ENCODE measurements at regions not wholly inside any gene's neighbourhood (a gene's known extent, or its start where the extent isn't known, plus 50 kb on each side); places are given as distances from the start of the nearest gene placed in this dataset.

DNA sequence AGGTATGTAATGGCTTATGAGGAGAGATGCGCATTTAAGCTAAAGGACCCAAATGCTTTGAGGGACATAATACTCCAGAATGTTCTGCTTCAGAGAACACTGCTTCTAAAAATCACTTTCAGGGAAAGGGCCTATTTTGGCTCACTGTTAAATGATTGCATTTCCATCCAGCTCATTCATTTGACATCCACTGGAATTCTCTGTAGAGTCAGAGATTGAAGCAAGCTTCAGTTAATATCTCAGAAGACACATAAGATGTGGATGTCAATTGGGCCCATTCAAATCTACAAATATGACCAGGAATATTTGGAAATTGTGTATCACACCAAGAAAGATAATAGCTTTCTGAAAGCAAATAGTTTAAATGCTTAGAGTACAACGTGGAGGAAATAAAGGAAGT, 209.9 kb upstream of the VSTM2A start:
- Histone ChIP-seq H3K27ac (ENCODE audit: low read depth, low read length) (no peak overlapping the region), H3K79me2 (ENCODE audit: insufficient read depth, low read length) (no peaks in the 10 kb centered on the region), H3K4me2 (ENCODE audit: low read length) (no peak overlapping the region), H3K4me3 (replicated peaks in 1 of 2; ENCODE audit: low read depth in 1 of 2, low read length in 2 of 2) (no peak overlapping the region), H3K27me3 (ENCODE audit: insufficient read depth, low read length) (no peaks in the 10 kb centered on the region), H4K20me1 (ENCODE audit: insufficient read depth) (no peaks in the 10 kb centered on the region), H3K36me3 (ENCODE audit: control insufficient read depth in 1 of 2, insufficient read depth in 2 of 2, low read length in 2 of 2) (no peaks in the 10 kb centered on the region), H2AFZ (ENCODE audit: low read depth, low read length, poor library complexity, severe bottlenecking) (no peak overlapping the region), H3K9me2 (ENCODE audit: insufficient read depth) (no peaks in the 10 kb centered on the region), H3K9ac (ENCODE audit: low read length) (no peak overlapping the region), H3K9me3 (ENCODE audit: control insufficient read depth in 1 of 2, insufficient read depth in 1 of 2, low read depth in 1 of 2, low read length in 2 of 2) (peaks cover 0 to 3% of the 10 kb centered on the region in 2 experiments; a peak in 2 of 4 replicates), H3K4me1 (ENCODE audit: control insufficient read depth in 1 of 2, insufficient read depth in 2 of 2, low read length in 2 of 2) (no peaks in the 10 kb centered on the region)
- no peak for TF ChIP-seq FOSL1 (IDR thresholded peaks at IDR 0.05; ENCODE audit: low read depth)
- no peak for TF ChIP-seq EZH2phosphoT487 (IDR thresholded peaks at IDR 0.05; ENCODE audit: borderline replicate concordance)
- TF ChIP-seq, protein P1, sequence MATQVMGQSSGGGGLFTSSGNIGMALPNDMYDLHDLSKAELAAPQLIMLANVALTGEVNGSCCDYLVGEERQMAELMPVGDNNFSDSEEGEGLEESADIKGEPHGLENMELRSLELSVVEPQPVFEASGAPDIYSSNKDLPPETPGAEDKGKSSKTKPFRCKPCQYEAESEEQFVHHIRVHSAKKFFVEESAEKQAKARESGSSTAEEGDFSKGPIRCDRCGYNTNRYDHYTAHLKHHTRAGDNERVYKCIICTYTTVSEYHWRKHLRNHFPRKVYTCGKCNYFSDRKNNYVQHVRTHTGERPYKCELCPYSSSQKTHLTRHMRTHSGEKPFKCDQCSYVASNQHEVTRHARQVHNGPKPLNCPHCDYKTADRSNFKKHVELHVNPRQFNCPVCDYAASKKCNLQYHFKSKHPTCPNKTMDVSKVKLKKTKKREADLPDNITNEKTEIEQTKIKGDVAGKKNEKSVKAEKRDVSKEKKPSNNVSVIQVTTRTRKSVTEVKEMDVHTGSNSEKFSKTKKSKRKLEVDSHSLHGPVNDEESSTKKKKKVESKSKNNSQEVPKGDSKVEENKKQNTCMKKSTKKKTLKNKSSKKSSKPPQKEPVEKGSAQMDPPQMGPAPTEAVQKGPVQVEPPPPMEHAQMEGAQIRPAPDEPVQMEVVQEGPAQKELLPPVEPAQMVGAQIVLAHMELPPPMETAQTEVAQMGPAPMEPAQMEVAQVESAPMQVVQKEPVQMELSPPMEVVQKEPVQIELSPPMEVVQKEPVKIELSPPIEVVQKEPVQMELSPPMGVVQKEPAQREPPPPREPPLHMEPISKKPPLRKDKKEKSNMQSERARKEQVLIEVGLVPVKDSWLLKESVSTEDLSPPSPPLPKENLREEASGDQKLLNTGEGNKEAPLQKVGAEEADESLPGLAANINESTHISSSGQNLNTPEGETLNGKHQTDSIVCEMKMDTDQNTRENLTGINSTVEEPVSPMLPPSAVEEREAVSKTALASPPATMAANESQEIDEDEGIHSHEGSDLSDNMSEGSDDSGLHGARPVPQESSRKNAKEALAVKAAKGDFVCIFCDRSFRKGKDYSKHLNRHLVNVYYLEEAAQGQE (IDR thresholded peaks at IDR 0.05; ENCODE audit: low read depth): no peak
- no peak for TF ChIP-seq EZH2 (IDR thresholded peaks at IDR 0.05)
- TF ChIP-seq, protein P2, sequence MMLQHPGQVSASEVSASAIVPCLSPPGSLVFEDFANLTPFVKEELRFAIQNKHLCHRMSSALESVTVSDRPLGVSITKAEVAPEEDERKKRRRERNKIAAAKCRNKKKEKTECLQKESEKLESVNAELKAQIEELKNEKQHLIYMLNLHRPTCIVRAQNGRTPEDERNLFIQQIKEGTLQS (IDR thresholded peaks at IDR 0.05): no peak
- TF ChIP-seq YY1 (IDR thresholded peaks at IDR 0.05; ENCODE audit: extremely low read depth, insufficient replicate concordance, low read depth, low read length): no peak
- no peak for TF ChIP-seq ZNF274 (IDR thresholded peaks at IDR 0.05; ENCODE audit: low read depth, low read length)
- no peak for TF ChIP-seq CEBPB (IDR thresholded peaks at IDR 0.05; ENCODE audit: low read depth)
- no peak for TF ChIP-seq POLR2A (IDR thresholded peaks at IDR 0.05; ENCODE audit: borderline replicate concordance, extremely low read depth, insufficient read depth, insufficient read length)
- no peak for TF ChIP-seq TCF7L2 (IDR thresholded peaks at IDR 0.05; ENCODE audit: borderline replicate concordance, extremely low read depth, insufficient read depth, insufficient read length)
- no peak for TF ChIP-seq SIN3A (IDR thresholded peaks at IDR 0.05; ENCODE audit: low read depth)
- no peak for TF ChIP-seq JUND (IDR thresholded peaks at IDR 0.05)
- TF ChIP-seq, protein P3, sequence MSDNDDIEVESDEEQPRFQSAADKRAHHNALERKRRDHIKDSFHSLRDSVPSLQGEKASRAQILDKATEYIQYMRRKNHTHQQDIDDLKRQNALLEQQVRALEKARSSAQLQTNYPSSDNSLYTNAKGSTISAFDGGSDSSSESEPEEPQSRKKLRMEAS (IDR thresholded peaks at IDR 0.05): no peak
- no peak for TF ChIP-seq SP1 (IDR thresholded peaks at IDR 0.05; ENCODE audit: low read depth)
- no peak for TF ChIP-seq ELF1 (IDR thresholded peaks at IDR 0.05; ENCODE audit: borderline replicate concordance, low read depth)
- TF ChIP-seq, protein P4, sequence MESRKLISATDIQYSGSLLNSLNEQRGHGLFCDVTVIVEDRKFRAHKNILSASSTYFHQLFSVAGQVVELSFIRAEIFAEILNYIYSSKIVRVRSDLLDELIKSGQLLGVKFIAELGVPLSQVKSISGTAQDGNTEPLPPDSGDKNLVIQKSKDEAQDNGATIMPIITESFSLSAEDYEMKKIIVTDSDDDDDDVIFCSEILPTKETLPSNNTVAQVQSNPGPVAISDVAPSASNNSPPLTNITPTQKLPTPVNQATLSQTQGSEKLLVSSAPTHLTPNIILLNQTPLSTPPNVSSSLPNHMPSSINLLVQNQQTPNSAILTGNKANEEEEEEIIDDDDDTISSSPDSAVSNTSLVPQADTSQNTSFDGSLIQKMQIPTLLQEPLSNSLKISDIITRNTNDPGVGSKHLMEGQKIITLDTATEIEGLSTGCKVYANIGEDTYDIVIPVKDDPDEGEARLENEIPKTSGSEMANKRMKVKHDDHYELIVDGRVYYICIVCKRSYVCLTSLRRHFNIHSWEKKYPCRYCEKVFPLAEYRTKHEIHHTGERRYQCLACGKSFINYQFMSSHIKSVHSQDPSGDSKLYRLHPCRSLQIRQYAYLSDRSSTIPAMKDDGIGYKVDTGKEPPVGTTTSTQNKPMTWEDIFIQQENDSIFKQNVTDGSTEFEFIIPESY (IDR thresholded peaks at IDR 0.05; ENCODE audit: extremely low read depth, insufficient replicate concordance, low read length): no peak
- no peak for TF ChIP-seq RAD21 (IDR thresholded peaks at IDR 0.05; ENCODE audit: low read depth)
- no peak for TF ChIP-seq SRF (IDR thresholded peaks at IDR 0.05; ENCODE audit: low read depth)
- CTCF ChIA-PET: no interaction called here
- no peak for ATAC-seq
- no TSS peak for BruUV-seq (replicated peaks)
- POLR2A ChIA-PET: no interaction called here
- intact Hi-C loops (cut with micrococcal nuclease): no loop called here
- RAD21 ChIA-PET (ENCODE audit: low non-redundant PET in 1 of 2, low total read pairs in 2 of 2, uncharacterized antibody in 2 of 2, unreplicated experiment in 2 of 2): no interaction called here
- DNase-seq (ENCODE audit: low read depth, low spot score): no peak

All from HCT116 (cell line).